GM23338 (cell line): ENCODE measurements at regions not wholly inside any gene's neighbourhood (a gene's known extent, or its start where the extent isn't known, plus 50 kb on each side); places are given as distances from the start of the nearest gene placed in this dataset.

Experiments
- ATAC-seq: fragments of 200-7000 bp; cut with Tn5 transposase; 3 replicates; pipeline ENCODE4 v1.9.1; 2020
- DNase-seq: peaks from one replicate; pipeline ENCODE4 v3.0.0-alpha.2; 2015; ENCODE audit warnings: low spot score
- H2AFZ ChIP-seq: fragments of 200-600 bp; sonication (generic); 2 replicates; pipeline ENCODE4 v1.8.0; 2016; ENCODE audit warnings: antibody characterized with exemption, mild to moderate bottlenecking, moderate library complexity
- H3F3A ChIP-seq: fragments of 200-600 bp; sonication (generic); replicated peaks from 2 replicates; pipeline ENCODE4 v1.8.0; 2017; ENCODE audit warnings: antibody characterized with exemption, mixed run types, low read depth
- H3K27ac ChIP-seq: fragments of 200-600 bp; sonication (generic); 2 replicates; pipeline ENCODE4 v1.6.1; 2016; ENCODE audit warnings: low read depth
- H3K27me3 ChIP-seq: fragments of 200-600 bp; sonication (generic); 2 replicates; pipeline ENCODE4 v1.8.0; 2016; ENCODE audit warnings: mild to moderate bottlenecking, mixed run types, moderate library complexity; ENCODE audit not compliant: insufficient read depth
- H3K36me3 ChIP-seq: fragments of 200-600 bp; sonication (generic); 2 replicates; pipeline ENCODE4 v1.8.0; 2016; ENCODE audit warnings: mild to moderate bottlenecking; ENCODE audit not compliant: insufficient read depth
- H3K4me1 ChIP-seq: fragments of 200-600 bp; sonication (generic); 2 replicates; pipeline ENCODE4 v1.8.0; 2016; ENCODE audit warnings: mild to moderate bottlenecking, moderate library complexity; ENCODE audit not compliant: insufficient read depth
- H3K4me2 ChIP-seq: fragments of 200-600 bp; sonication (generic); 2 replicates; pipeline ENCODE4 v1.7.1; 2017; ENCODE audit warnings: mixed run types
- H3K4me3 ChIP-seq: fragments of 200-600 bp; sonication (generic); 2 replicates; pipeline ENCODE4 v1.6.1; 2016; ENCODE audit warnings: mixed run types
- H3K79me2 ChIP-seq: fragments of 200-600 bp; sonication (generic); replicated peaks from 2 replicates; pipeline ENCODE4 v1.8.0; 2017; ENCODE audit warnings: mild to moderate bottlenecking; ENCODE audit not compliant: insufficient read depth
- H3K9me2 ChIP-seq: fragments of 200-600 bp; sonication (generic); 2 replicates; pipeline ENCODE4 v1.8.0; 2017; ENCODE audit not compliant: insufficient read depth
- H4K20me1 ChIP-seq: fragments of 200-600 bp; sonication (generic); replicated peaks from 2 replicates; pipeline ENCODE4 v1.8.0; 2017; ENCODE audit warnings: mild to moderate bottlenecking; ENCODE audit not compliant: insufficient read depth
- H3K27ac Mint-ChIP-seq: 2 replicates; pipeline ENCODE4 v1.8.0; 2020; ENCODE audit warnings: inconsistent platforms, mild to moderate bottlenecking, moderate library complexity, mixed read lengths
- H3K27me3 Mint-ChIP-seq: 3 replicates; pipeline ENCODE4 v1.8.0; 2022; ENCODE audit warnings: low read depth, mild to moderate bottlenecking, moderate library complexity, mixed read lengths, inconsistent platforms; ENCODE audit not compliant: insufficient read depth, poor library complexity
- H3K36me3 Mint-ChIP-seq: 3 replicates; pipeline ENCODE4 v1.8.0; 2021; ENCODE audit warnings: low read depth, mild to moderate bottlenecking, inconsistent platforms, moderate library complexity, mixed read lengths
- H3K4me1 Mint-ChIP-seq: 3 replicates; pipeline ENCODE4 v1.8.0; 2020; ENCODE audit warnings: mild to moderate bottlenecking, inconsistent platforms, mixed read lengths
- H3K4me3 Mint-ChIP-seq: 3 replicates; pipeline ENCODE4 v1.8.0; 2021; ENCODE audit warnings: moderate library complexity, mild to moderate bottlenecking, inconsistent platforms, mixed read lengths
- H3K9me3 Mint-ChIP-seq: 3 replicates; pipeline ENCODE4 v1.8.0; 2020; ENCODE audit warnings: moderate library complexity, mild to moderate bottlenecking, inconsistent platforms, mixed read lengths
- CREB1 ChIP-seq: fragments of 250-450 bp; sonication (Bioruptor Pico); IDR thresholded peaks from 2 replicates; pipeline ENCODE4 v1.5.0; 2020; ENCODE audit warnings: low read depth, mild to moderate bottlenecking, moderate library complexity
- EZH2phosphoT487 ChIP-seq: fragments of 200-600 bp; sonication (generic); IDR thresholded peaks from one replicate; pipeline ENCODE4 v1.8.1; 2018; ENCODE audit warnings: antibody characterized with exemption; ENCODE audit not compliant: unreplicated experiment
- JUNB ChIP-seq: IDR thresholded peaks from one replicate; pipeline ENCODE4 v1.6.1; 2016; ENCODE audit warnings: antibody characterized with exemption; ENCODE audit not compliant: unreplicated experiment
- REST ChIP-seq: IDR thresholded peaks from one replicate; pipeline ENCODE4 v1.6.1; 2018; ENCODE audit warnings: antibody characterized with exemption; ENCODE audit not compliant: unreplicated experiment
- STAT1 ChIP-seq: IDR thresholded peaks from one replicate; pipeline ENCODE4 v1.6.1; 2016; ENCODE audit warnings: antibody characterized with exemption; ENCODE audit not compliant: unreplicated experiment
- ZNF462 ChIP-seq: fragments of 250-450 bp; sonication (Bioruptor Pico); IDR thresholded peaks from 2 replicates; pipeline ENCODE4 v1.5.0; 2020; ENCODE audit warnings: mild to moderate bottlenecking, moderate library complexity

DNA sequence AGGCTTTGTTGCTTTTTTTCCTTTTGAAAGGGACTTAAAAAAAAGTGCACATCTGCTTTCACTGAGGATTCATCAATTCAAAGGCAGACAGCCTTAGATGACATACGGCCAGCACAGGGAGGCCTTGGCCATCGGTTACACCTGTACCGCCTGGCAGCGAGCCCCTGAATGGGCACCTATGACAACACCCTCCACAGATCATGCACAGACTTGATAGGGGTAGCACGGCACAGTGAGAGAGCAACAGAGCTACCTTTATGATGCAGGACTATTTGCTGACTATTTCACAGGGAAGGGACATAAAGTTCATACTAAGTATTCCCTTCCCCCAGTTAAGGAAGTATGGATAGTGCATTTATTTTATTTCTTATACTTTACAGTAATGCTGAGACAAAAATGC, 137.9 kb upstream of the ARID2 start (continued):
- TF ChIP-seq ZNF462 (CRISPR knock-in tag) (no peak), JUNB (no peak)

DNA sequence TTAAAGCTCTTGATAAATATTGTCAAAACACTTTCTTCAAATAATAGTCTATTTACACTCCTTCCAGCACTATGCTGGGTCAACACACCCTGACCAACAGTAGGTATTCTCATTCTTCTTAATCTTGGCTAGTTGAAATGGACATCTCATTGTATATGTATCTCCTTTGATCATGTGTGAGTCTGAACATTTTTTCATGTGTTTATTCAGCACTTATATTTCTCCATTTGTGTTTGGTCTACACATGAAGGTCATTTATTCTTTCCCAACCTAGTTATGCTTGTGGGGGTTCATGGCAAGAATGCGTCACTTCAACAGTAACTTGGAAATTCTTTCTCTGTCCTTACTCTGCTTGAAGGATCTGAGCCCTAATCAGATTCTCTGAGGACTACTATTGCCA, 133.1 kb upstream of the ARID2 start:
- H3K4me3 ChIP-seq = no peak overlapping the region
- H3K4me3 Mint-ChIP-seq = no peak overlapping the region
- ATAC-seq (no peak), DNase-seq (no peak)
- no peaks in the 10 kb centered on the region for H3K36me3 ChIP-seq
- H2AFZ ChIP-seq = 0 out of 2 replicates have a peak overlapping the region, but pooled peaks have one; percentile 74
- H3K27ac ChIP-seq = no peak overlapping the region
- no peaks in the 10 kb centered on the region for H3K36me3 Mint-ChIP-seq
- no peaks in the 10 kb centered on the region for H3K4me1 ChIP-seq
- H3K27me3 Mint-ChIP-seq = no peaks in the 10 kb centered on the region
- no peak overlapping the region for H3K27ac Mint-ChIP-seq
- H3K9me3 Mint-ChIP-seq = no peaks in the 10 kb centered on the region
- no peaks in the 10 kb centered on the region for H3F3A ChIP-seq
- H3K27me3 ChIP-seq = no peaks in the 10 kb centered on the region
- H3K4me2 ChIP-seq = no peak overlapping the region
- no peaks in the 10 kb centered on the region for H3K79me2 ChIP-seq
- no peaks in the 10 kb centered on the region for H4K20me1 ChIP-seq
- no peaks in the 10 kb centered on the region for H3K4me1 Mint-ChIP-seq
- 0 out of 2 replicates have a peak, but pooled peaks cover 10% of the 10 kb centered on the region for H3K9me2 ChIP-seq
- TF ChIP-seq EZH2phosphoT487 = no peak

- H3K27me3 ChIP-seq = no peaks in the 10 kb centered on the region
- no peaks in the 10 kb centered on the region for H3K4me1 ChIP-seq
- no peaks in the 10 kb centered on the region for H3K36me3 Mint-ChIP-seq
- H3K27me3 Mint-ChIP-seq = no peaks in the 10 kb centered on the region
- H4K20me1 ChIP-seq = no peaks in the 10 kb centered on the region
- no peak overlapping the region for H3K4me3 Mint-ChIP-seq
- no peak overlapping the region for H3K27ac Mint-ChIP-seq
- H3K9me3 Mint-ChIP-seq = no peaks in the 10 kb centered on the region
- H3K4me3 ChIP-seq = no peak overlapping the region
- no peak overlapping the region for H2AFZ ChIP-seq
- H3F3A ChIP-seq = no peaks in the 10 kb centered on the region
- H3K27ac ChIP-seq = no peak overlapping the region
- no peaks in the 10 kb centered on the region for H3K79me2 ChIP-seq
- H3K4me1 Mint-ChIP-seq = no peaks in the 10 kb centered on the region
- no peaks in the 10 kb centered on the region for H3K36me3 ChIP-seq
- no peak overlapping the region for H3K4me2 ChIP-seq
- DNase-seq (no peak), ATAC-seq (no peak)
- H3K9me2 ChIP-seq = 0 out of 2 replicates have a peak, but pooled peaks cover 10% of the 10 kb centered on the region
- TF ChIP-seq STAT1 = no peak
- no peak for TF ChIP-seq REST
- TF ChIP-seq CREB1 (CRISPR knock-in tag) = no peak
Observed at GRCh38 chr12:45598336-45598735, 131.2 kb upstream of the ARID2 start.
